Activated T-cell treated with anti-CD3 and anti-CD28 coated beads, Interleukin-2, amount 50 U/mL, for 48 hours (primary cell): ENCODE measurements at regions not wholly inside any gene's neighbourhood (a gene's known extent, or its start where the extent isn't known, plus 50 kb on each side); places are given as distances from the start of the nearest gene placed in this dataset.
A peak's percentile ranks its signal among the peaks of the same experiment; 100 is the strongest.
"Not testable (repeated sequence)": the region's sequence is repeated elsewhere in the genome, so short reads cannot be mapped to it uniquely, and the experiment has no call there.

Experiments used
- DNase-seq, 2 experiments: peaks; one replicate each; pipeline ENCODE4 v3.0.0-alpha.2; 2020

- no peak for DNase-seq
Measured at GRCh38 chr12:124191966-124192365, 102.9 kb upstream of the RFLNA start.

GRCh38 chr12:124194264-124194892 lies 100.5 kb upstream of the RFLNA start:
- no peak for DNase-seq

- no peak for DNase-seq
Measured at GRCh38 chr12:124194893-124195566, 99.9 kb upstream of the RFLNA start.

- no peak for DNase-seq
Measured at GRCh38 chr12:124195567-124195942, 99.3 kb upstream of the RFLNA start.

- DNase-seq, result no peak
Measured at GRCh38 chr12:124196236-124196635, 98.7 kb upstream of the RFLNA start.

GRCh38 chr12:124201248-124201647 lies 93.6 kb upstream of the RFLNA start:
- no peak for DNase-seq

- no peak for DNase-seq
Measured at GRCh38 chr12:124203176-124203575, 91.7 kb upstream of the RFLNA start.

GRCh38 chr12:124205405-124205804 lies 89.5 kb upstream of the RFLNA start:
- no peak for DNase-seq

- DNase-seq, result no peak
Measured at GRCh38 chr12:124207049-124207448, 87.8 kb upstream of the RFLNA start.

GRCh38 chr12:124207617-124208016 lies 87.3 kb upstream of the RFLNA start:
- DNase-seq, result no peak

- no peak for DNase-seq
Measured at GRCh38 chr12:124208489-124208888, 86.4 kb upstream of the RFLNA start.

GRCh38 chr12:124210991-124211577 lies 83.8 kb upstream of the RFLNA start:
- no peak for DNase-seq

GRCh38 chr12:124211753-124212152 lies 83.1 kb upstream of the RFLNA start:
- DNase-seq, result no peak

- DNase-seq, result no peak
Measured at GRCh38 chr12:124213666-124214347, 81.1 kb upstream of the RFLNA start.

GRCh38 chr12:124214574-124214973 lies 80.3 kb upstream of the RFLNA start:
- DNase-seq, result no peak

- no peak for DNase-seq
Measured at GRCh38 chr12:124216966-124217365, 77.9 kb upstream of the RFLNA start.

- DNase-seq, result no peak
Measured at GRCh38 chr12:124217508-124218242, 77.2 kb upstream of the RFLNA start.

GRCh38 chr12:124218243-124218560 lies 76.7 kb upstream of the RFLNA start:
- DNase-seq, result no peak

- not testable (repeated sequence) for DNase-seq
Measured at GRCh38 chr12:124218650-124219049, 76.2 kb upstream of the RFLNA start.

GRCh38 chr12:124222368-124223245 lies 72.3 kb upstream of the RFLNA start:
- no peak for DNase-seq

GRCh38 chr12:124223733-124224138 lies 71.2 kb upstream of the RFLNA start:
- peak; percentile 39 to 49 for DNase-seq

GRCh38 chr12:124224535-124225110 lies 70.3 kb upstream of the RFLNA start:
- DNase-seq, result no peak
